Neural crest cell (in vitro differentiated cells): ENCODE measurements at regions not wholly inside any gene's neighbourhood (a gene's known extent, or its start where the extent isn't known, plus 50 kb on each side); places are given as distances from the start of the nearest gene placed in this dataset.

Experiments used
- DNase-seq: peaks from one replicate; pipeline ENCODE4 v3.0.0; 2021; ENCODE audit warnings: low read depth, mixed read lengths, low spot score
- H3K27ac Mint-ChIP-seq: one replicate; pipeline ENCODE4 v1.8.0; 2021; ENCODE audit warnings: mild to moderate bottlenecking, mixed read lengths; ENCODE audit not compliant: unreplicated experiment
- H3K27me3 Mint-ChIP-seq: 2 replicates; pipeline ENCODE4 v1.8.0; 2021; ENCODE audit warnings: low read depth, mild to moderate bottlenecking, mixed read lengths
- H3K36me3 Mint-ChIP-seq: 2 replicates; pipeline ENCODE4 v1.8.0; 2021; ENCODE audit warnings: low read depth, mild to moderate bottlenecking, mixed read lengths
- H3K4me1 Mint-ChIP-seq: 2 replicates; pipeline ENCODE4 v1.8.0; 2021; ENCODE audit warnings: mixed read lengths
- H3K4me3 Mint-ChIP-seq: one replicate; pipeline ENCODE4 v1.8.0; 2021; ENCODE audit warnings: mild to moderate bottlenecking, mixed read lengths
- H3K9me3 Mint-ChIP-seq: 2 replicates; pipeline ENCODE4 v1.8.0; 2021; ENCODE audit warnings: mixed read lengths
- TF ChIP-seq, protein P1 (sequence below): fragments of 200-600 bp; sonication (generic); conservative IDR thresholded peaks from 2 replicates; pipeline ENCODE4 v1.5.0; 2021; ENCODE audit warnings: antibody characterized with exemption, mild to moderate bottlenecking

DNA sequence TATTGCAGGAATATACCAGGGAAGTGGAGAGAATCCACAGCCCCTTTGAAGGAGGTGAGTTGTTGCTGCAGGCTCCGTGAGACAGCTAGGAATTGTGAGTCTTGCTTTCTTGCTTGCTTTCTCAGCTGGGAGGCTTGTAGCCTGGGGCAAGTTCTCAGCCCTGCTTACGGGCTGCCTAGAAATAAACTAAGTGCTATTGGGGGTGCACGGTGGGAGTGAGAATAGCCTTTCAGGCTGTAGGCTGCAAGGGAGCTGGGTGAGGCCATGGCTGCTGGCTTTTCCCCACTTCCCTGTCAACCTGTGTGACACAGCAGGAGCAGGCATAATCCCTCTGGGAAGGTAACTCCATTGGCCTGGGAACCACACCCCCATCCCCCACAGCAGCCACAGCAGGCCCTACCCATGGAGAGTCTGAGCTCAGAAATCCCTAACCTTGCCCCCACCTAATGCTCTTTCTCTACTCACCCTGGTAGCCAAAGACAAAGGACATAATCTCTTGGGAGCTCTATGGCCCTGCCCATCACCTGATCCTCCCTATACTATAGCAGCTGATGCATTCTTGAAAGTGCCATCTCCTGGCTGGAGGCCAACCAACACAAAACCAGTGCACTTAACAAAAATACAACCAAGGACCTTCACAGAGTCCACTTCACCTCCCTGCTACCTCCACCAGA lies 113.0 kb downstream of the MMRN1 start:
- no peak for DNase-seq
- Mint-ChIP-seq H3K27me3 (no peaks in the 10 kb centered on the region), H3K4me1 (peaks cover 15% of the 10 kb centered on the region)

DNA sequence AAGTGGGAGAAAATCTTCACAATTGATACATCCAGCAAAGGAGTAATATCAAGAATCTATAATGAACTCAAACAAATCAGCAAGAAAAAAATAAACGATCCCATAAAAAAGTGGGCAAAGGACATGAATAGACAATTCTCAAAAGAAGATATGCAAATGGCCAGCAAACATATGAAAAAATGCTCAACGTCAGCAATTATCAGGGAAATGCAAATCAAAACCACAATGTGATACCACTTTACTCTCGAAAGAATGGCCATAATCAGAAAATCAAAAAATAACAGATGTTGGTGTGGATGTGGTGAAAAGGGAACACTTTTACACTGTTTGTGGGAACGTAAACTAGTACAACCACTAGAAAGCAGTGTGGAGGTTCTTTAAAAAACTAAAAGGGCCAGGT lies 114.3 kb upstream of the CCSER1 start:
- DNase-seq = no peak
- no peak overlapping the region for H3K27ac Mint-ChIP-seq
- H3K4me1 Mint-ChIP-seq = no peaks in the 10 kb centered on the region
- H3K36me3 Mint-ChIP-seq = peaks cover 14% of the 10 kb centered on the region
- H3K27me3 Mint-ChIP-seq = no peaks in the 10 kb centered on the region
- TF ChIP-seq, protein P1, sequence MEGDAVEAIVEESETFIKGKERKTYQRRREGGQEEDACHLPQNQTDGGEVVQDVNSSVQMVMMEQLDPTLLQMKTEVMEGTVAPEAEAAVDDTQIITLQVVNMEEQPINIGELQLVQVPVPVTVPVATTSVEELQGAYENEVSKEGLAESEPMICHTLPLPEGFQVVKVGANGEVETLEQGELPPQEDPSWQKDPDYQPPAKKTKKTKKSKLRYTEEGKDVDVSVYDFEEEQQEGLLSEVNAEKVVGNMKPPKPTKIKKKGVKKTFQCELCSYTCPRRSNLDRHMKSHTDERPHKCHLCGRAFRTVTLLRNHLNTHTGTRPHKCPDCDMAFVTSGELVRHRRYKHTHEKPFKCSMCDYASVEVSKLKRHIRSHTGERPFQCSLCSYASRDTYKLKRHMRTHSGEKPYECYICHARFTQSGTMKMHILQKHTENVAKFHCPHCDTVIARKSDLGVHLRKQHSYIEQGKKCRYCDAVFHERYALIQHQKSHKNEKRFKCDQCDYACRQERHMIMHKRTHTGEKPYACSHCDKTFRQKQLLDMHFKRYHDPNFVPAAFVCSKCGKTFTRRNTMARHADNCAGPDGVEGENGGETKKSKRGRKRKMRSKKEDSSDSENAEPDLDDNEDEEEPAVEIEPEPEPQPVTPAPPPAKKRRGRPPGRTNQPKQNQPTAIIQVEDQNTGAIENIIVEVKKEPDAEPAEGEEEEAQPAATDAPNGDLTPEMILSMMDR = no peak
- H3K4me3 Mint-ChIP-seq = no peak overlapping the region
- H3K9me3 Mint-ChIP-seq = peaks cover 20% of the 10 kb centered on the region

More for the DNA sequence above, 113.0 kb downstream of the MMRN1 start:
- Mint-ChIP-seq H3K36me3 (peaks cover 7% of the 10 kb centered on the region), H3K27ac (peak overlapping the region; percentile 64), H3K4me3 (no peak overlapping the region), H3K9me3 (peaks cover 24% of the 10 kb centered on the region)
- TF ChIP-seq, protein P1 = no peak

DNA sequence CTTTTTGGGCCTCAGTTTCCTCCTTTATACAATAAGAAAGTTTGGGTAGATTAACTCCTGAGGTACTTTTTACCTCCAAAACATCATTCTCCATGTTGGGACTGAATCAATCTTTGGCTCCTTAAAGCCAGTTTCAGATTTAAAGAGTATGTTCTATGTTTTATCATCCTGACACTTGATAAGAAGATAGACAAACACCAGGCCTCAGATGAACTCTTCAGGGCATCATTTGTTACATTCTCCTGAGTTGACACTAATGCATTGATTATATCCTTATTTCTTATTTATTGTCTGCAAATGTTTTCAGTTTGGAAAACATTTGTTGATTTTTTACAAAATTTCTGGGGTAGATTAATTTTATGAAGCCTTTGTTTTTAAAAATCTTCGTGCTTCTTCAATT lies 102.7 kb upstream of the CCSER1 start:
- H3K9me3 Mint-ChIP-seq = no peaks in the 10 kb centered on the region
- H3K4me1 Mint-ChIP-seq = peaks cover 24% of the 10 kb centered on the region
- TF ChIP-seq, protein P1 = no peak

DNA sequence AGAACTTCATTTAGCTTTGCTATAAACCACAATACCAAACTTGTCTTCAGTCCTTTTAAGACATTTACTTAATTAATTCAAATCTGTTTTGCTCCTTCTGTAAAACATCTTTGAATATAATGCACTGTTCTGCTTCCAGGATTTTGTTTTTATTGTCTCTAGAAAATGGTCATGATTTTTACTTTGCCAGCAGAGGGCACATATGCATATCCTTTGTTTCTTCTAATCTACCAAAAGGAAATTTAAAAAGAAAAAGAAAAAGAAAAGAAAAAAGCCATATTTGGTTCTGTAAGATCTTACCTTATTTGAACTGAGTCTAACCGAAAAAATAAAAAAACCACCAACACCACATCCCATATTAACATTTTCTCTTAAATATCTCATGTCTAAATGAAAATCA lies 101.9 kb upstream of the CCSER1 start:
- Mint-ChIP-seq H3K27ac (no peak overlapping the region), H3K4me3 (no peak overlapping the region), H3K36me3 (no peaks in the 10 kb centered on the region), H3K27me3 (no peaks in the 10 kb centered on the region), H3K9me3 (no peaks in the 10 kb centered on the region), H3K4me1 (peaks cover 24% of the 10 kb centered on the region)
- no peak for DNase-seq
- TF ChIP-seq, protein P1 = peak; percentile 66

More for the DNA sequence above, 102.7 kb upstream of the CCSER1 start:
- DNase-seq = no peak
- H3K27ac Mint-ChIP-seq = no peak overlapping the region
- H3K27me3 Mint-ChIP-seq = no peaks in the 10 kb centered on the region
- no peak overlapping the region for H3K4me3 Mint-ChIP-seq
- H3K36me3 Mint-ChIP-seq = no peaks in the 10 kb centered on the region

DNA sequence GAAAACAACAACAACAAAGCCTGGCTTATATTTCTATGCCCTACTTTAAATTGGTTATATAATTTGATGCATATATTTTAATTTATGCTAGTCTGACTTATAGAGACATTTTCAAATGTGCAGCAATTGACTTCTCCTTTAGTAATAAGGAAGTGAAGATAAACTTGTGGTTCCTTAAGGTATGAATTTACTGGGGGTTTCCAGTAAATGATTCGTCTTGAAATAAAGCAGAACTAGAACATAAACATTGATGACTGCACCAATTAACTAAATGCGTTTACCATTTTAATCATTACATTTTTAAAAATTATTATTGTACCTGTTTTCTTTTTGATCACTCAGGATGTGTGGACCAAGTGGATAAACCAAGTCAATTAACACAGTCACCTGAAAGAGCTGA lies 99.6 kb upstream of the CCSER1 start:
- Mint-ChIP-seq H3K27ac (no peak overlapping the region), H3K4me1 (peaks cover 17% of the 10 kb centered on the region), H3K36me3 (no peaks in the 10 kb centered on the region), H3K27me3 (no peaks in the 10 kb centered on the region), H3K9me3 (no peaks in the 10 kb centered on the region), H3K4me3 (no peak overlapping the region)
- TF ChIP-seq, protein P1 = no peak
- DNase-seq = no peak
